NCI-H2107 treated with DMSO at 0.1 percent for 48 hours (cell line): ENCODE measurements at regions not wholly inside any gene's neighbourhood (a gene's known extent, or its start where the extent isn't known, plus 50 kb on each side); places are given as distances from the start of the nearest gene placed in this dataset.

Source experiments
- DNase-seq: peaks from one replicate; lab custom pipeline; 2025; ENCODE audit not compliant: unreplicated experiment; lab: John Stamatoyannopoulos, UW

GRCh38 chr3:35849496-35849895, 210.2 kb downstream of the ARPP21 start:
- no peak for DNase-seq

- no peak for DNase-seq
Observed at GRCh38 chr3:35849963-35850362, 210.6 kb downstream of the ARPP21 start.

- no peak for DNase-seq
Observed at GRCh38 chr3:35857004-35857403, 217.7 kb downstream of the ARPP21 start.

GRCh38 chr3:35862057-35862456, 222.7 kb downstream of the ARPP21 start:
- DNase-seq: no peak

GRCh38 chr3:35864871-35865270, 225.5 kb downstream of the ARPP21 start:
- DNase-seq: no peak

- DNase-seq: no peak
Observed at GRCh38 chr3:35867791-35868190, 228.5 kb downstream of the ARPP21 start.

GRCh38 chr3:35871009-35871408, 231.7 kb downstream of the ARPP21 start:
- DNase-seq: no peak

GRCh38 chr3:35883929-35884328, 244.6 kb downstream of the ARPP21 start:
- DNase-seq: no peak

GRCh38 chr3:35894735-35895134, 255.4 kb downstream of the ARPP21 start:
- no peak for DNase-seq

GRCh38 chr3:35899245-35899644, 259.9 kb downstream of the ARPP21 start:
- no peak for DNase-seq

- no peak for DNase-seq
Observed at GRCh38 chr3:35900079-35900478, 260.8 kb downstream of the ARPP21 start.

- DNase-seq: peak; percentile 16
Observed at GRCh38 chr3:35908366-35909232, 269.3 kb downstream of the ARPP21 start.

GRCh38 chr3:35919160-35919559, 279.8 kb downstream of the ARPP21 start:
- no peak for DNase-seq

- DNase-seq: no peak
Observed at GRCh38 chr3:35921718-35922117, 282.4 kb downstream of the ARPP21 start.

GRCh38 chr3:35924070-35924469, 284.7 kb downstream of the ARPP21 start:
- DNase-seq: peak; percentile 6

GRCh38 chr3:35927441-35927840, 288.1 kb downstream of the ARPP21 start:
- no peak for DNase-seq

GRCh38 chr3:35929158-35929557, 289.8 kb downstream of the ARPP21 start:
- no peak for DNase-seq

- no peak for DNase-seq
Observed at GRCh38 chr3:35931867-35932266, 292.5 kb downstream of the ARPP21 start.

GRCh38 chr3:35932995-35933394, 293.7 kb downstream of the ARPP21 start:
- DNase-seq: no peak

GRCh38 chr3:35936571-35936970, 297.2 kb downstream of the ARPP21 start:
- no peak for DNase-seq

- no peak for DNase-seq
Observed at GRCh38 chr3:35944926-35945710, 305.8 kb downstream of the ARPP21 start.
